OCI-LY1 (cell line): ENCODE measurements at regions not wholly inside any gene's neighbourhood (a gene's known extent, or its start where the extent isn't known, plus 50 kb on each side); places are given as distances from the start of the nearest gene placed in this dataset.

Experiments
- H2AFZ ChIP-seq: fragments of 200-600 bp; sonication (generic), shearing (Covaris generic); 2 replicates; pipeline ENCODE4 v1.6.0; 2014; ENCODE audit warnings: antibody characterized with exemption, mild to moderate bottlenecking, low read length
- H3F3A ChIP-seq: fragments of 200-600 bp; sonication (generic), shearing (Covaris generic); 2 replicates; pipeline ENCODE4 v1.6.0; 2014; ENCODE audit warnings: mild to moderate bottlenecking, antibody characterized with exemption, low read length, moderate library complexity; ENCODE audit not compliant: insufficient read depth
- H3K27ac ChIP-seq: fragments of 200-600 bp; sonication (generic); 2 replicates; pipeline ENCODE4 v1.5.1; 2014; ENCODE audit warnings: low read length, mixed run types, mild to moderate bottlenecking, low read depth; ENCODE audit not compliant: poor library complexity, severe bottlenecking
- H3K27me3 ChIP-seq: fragments of 200-600 bp; sonication (generic); 2 replicates; pipeline ENCODE4 v1.6.0; 2014; ENCODE audit warnings: antibody characterized with exemption, mild to moderate bottlenecking, low read length, moderate library complexity; ENCODE audit not compliant: insufficient read depth
- H3K36me3 ChIP-seq: fragments of 200-600 bp; sonication (generic); 2 replicates; pipeline ENCODE4 v1.6.1; 2014; ENCODE audit warnings: mild to moderate bottlenecking, antibody characterized with exemption, low read length, moderate library complexity, mixed read lengths; ENCODE audit not compliant: insufficient read depth
- H3K4me1 ChIP-seq: fragments of 200-600 bp; sonication (generic); 2 replicates; pipeline ENCODE4 v1.5.1; 2014; ENCODE audit warnings: mild to moderate bottlenecking, low read length, moderate library complexity; ENCODE audit not compliant: insufficient read depth, severe bottlenecking
- H3K4me2 ChIP-seq: fragments of 200-600 bp; sonication (generic), shearing (Covaris generic); 2 replicates; pipeline ENCODE4 v1.6.1; 2014; ENCODE audit warnings: low read length
- H3K4me3 ChIP-seq: fragments of 200-600 bp; sonication (generic); 2 replicates; pipeline ENCODE4 v1.5.1; 2014; ENCODE audit warnings: low read length, low read depth, mild to moderate bottlenecking, mixed read lengths; ENCODE audit not compliant: poor library complexity, severe bottlenecking
- H3K79me2 ChIP-seq: fragments of 200-600 bp; shearing (Covaris generic); 2 replicates; pipeline ENCODE4 v1.6.1; 2016; ENCODE audit warnings: mixed run types, low read length, mixed read lengths; ENCODE audit not compliant: insufficient read depth
- H3K9ac ChIP-seq: fragments of 200-600 bp; sonication (generic), shearing (Covaris generic); 2 replicates; pipeline ENCODE4 v1.6.1; 2014; ENCODE audit warnings: mild to moderate bottlenecking, low read length, mixed read lengths
- H3K9me2 ChIP-seq: fragments of 200-600 bp; sonication (generic), shearing (Covaris generic); 2 replicates; pipeline ENCODE4 v1.6.1; 2014; ENCODE audit warnings: low read depth, mild to moderate bottlenecking, low read length, mixed read lengths
- H3K9me3 ChIP-seq: fragments of 200-600 bp; shearing (Covaris generic); 2 replicates; pipeline ENCODE4 v1.6.1; 2014; ENCODE audit warnings: low read length, mixed read lengths
- H4K20me1 ChIP-seq: fragments of 200-600 bp; sonication (generic), shearing (Covaris generic); 2 replicates; pipeline ENCODE4 v1.6.0; 2016; ENCODE audit warnings: mild to moderate bottlenecking, low read length; ENCODE audit not compliant: insufficient read depth
- CTCF ChIP-seq: fragments of 200-600 bp; sonication (generic), shearing (Covaris generic); IDR thresholded peaks from 2 replicates; pipeline ENCODE4 v1.5.1; 2017; ENCODE audit warnings: mild to moderate bottlenecking, antibody characterized with exemption, low read length, moderate library complexity, mixed read lengths
- EZH2 ChIP-seq: fragments of 200-600 bp; sonication (generic), shearing (Covaris generic); IDR thresholded peaks from 2 replicates; pipeline ENCODE4 v1.8.0; 2017; ENCODE audit warnings: borderline replicate concordance, mixed run types, mild to moderate bottlenecking, antibody characterized with exemption, low read length, moderate library complexity, mixed read lengths

GRCh38 chr1:200263203-200263602, 146.6 kb downstream of the ZNF281 start:
- H3K79me2 ChIP-seq = no peaks in the 10 kb centered on the region
- H3K4me1 ChIP-seq = no peaks in the 10 kb centered on the region
- no peak overlapping the region for H3K27ac ChIP-seq
- H3K9me3 ChIP-seq = no peaks in the 10 kb centered on the region
- no peak overlapping the region for H3K9ac ChIP-seq
- H3K4me2 ChIP-seq = no peak overlapping the region
- no peak overlapping the region for H2AFZ ChIP-seq
- H4K20me1 ChIP-seq = no peaks in the 10 kb centered on the region
- no peaks in the 10 kb centered on the region for H3K9me2 ChIP-seq
- no peak for TF ChIP-seq EZH2
- no peak for TF ChIP-seq CTCF
- H3K27me3 ChIP-seq = no peaks in the 10 kb centered on the region
- no peaks in the 10 kb centered on the region for H3F3A ChIP-seq
- H3K36me3 ChIP-seq = no peaks in the 10 kb centered on the region
- H3K4me3 ChIP-seq = no peak overlapping the region

DNA sequence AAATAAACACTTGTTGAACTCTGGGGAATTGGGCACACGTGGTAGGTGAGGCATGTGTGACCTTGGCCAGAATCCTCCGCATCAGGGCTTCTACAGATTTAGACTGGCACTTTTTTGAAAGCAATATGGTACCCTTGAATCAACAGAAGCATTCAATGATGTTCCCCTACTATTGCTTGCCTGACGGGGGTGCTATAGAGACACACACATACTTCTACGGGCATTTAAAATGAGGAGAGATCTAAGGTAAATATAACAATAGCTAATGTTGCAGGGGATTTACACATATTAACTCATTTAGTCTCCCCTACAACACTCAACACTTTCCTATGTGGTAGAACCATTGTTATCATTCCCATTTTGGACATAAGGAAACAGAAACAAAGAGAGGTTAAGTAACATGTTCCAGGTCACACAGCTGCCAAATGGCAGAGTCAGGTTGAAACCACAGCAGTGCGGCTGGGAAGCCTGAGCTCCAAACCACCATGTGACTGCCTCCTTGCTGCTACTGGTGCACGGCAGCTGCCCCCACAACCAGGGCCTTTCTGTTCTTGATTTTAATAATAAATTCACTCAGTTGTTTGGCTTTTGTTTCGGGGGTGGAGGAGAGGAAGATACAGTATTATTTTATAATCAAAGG, 147.4 kb downstream of the ZNF281 start:
- Histone ChIP-seq H3K27ac (no peak overlapping the region), H3K79me2 (no peaks in the 10 kb centered on the region), H3K4me3 (no peak overlapping the region), H3K9ac (no peak overlapping the region), H4K20me1 (no peaks in the 10 kb centered on the region), H3K4me2 (no peak overlapping the region), H2AFZ (no peak overlapping the region), H3K27me3 (no peaks in the 10 kb centered on the region), H3K4me1 (no peaks in the 10 kb centered on the region), H3K36me3 (no peaks in the 10 kb centered on the region), H3K9me3 (no peaks in the 10 kb centered on the region), H3F3A (no peaks in the 10 kb centered on the region), H3K9me2 (no peaks in the 10 kb centered on the region)
- TF ChIP-seq EZH2 (no peak), CTCF (peak; percentile 55)

- H3K27ac ChIP-seq = no peak overlapping the region
- H4K20me1 ChIP-seq = no peaks in the 10 kb centered on the region
- H3K4me3 ChIP-seq = no peak overlapping the region
- no peak overlapping the region for H3K4me2 ChIP-seq
- no peaks in the 10 kb centered on the region for H3K36me3 ChIP-seq
- H3K9ac ChIP-seq = no peak overlapping the region
- H3K4me1 ChIP-seq = no peaks in the 10 kb centered on the region
- no peaks in the 10 kb centered on the region for H3K79me2 ChIP-seq
- no peaks in the 10 kb centered on the region for H3K27me3 ChIP-seq
- H3K9me2 ChIP-seq = no peaks in the 10 kb centered on the region
- no peak for TF ChIP-seq EZH2
- no peak for TF ChIP-seq CTCF
- no peak overlapping the region for H2AFZ ChIP-seq
- no peaks in the 10 kb centered on the region for H3F3A ChIP-seq
- no peaks in the 10 kb centered on the region for H3K9me3 ChIP-seq
These were observed 149.1 kb downstream of the ZNF281 start for GRCh38 chr1:200260597-200261335.
